IPS DF 4.7 (cell line): ENCODE measurements at regions not wholly inside any gene's neighbourhood (a gene's known extent, or its start where the extent isn't known, plus 50 kb on each side); places are given as distances from the start of the nearest gene placed in this dataset.
"Not testable (repeated sequence)": the region's sequence is repeated elsewhere in the genome, so short reads cannot be mapped to it uniquely, and the experiment has no call there.

Experiments
- DNase-seq: peaks from one replicate; pipeline ENCODE4 v3.0.0-alpha.2; 2013; ENCODE audit warnings: low spot score; ENCODE audit errors: extremely low read depth

- no peak for DNase-seq
Observed at GRCh38 chr5:116923344-116923743, 348.7 kb upstream of the SEMA6A start.

GRCh38 chr5:116922532-116922931 lies 347.9 kb upstream of the SEMA6A start:
- no peak for DNase-seq

- no peak for DNase-seq
Observed at GRCh38 chr5:116914869-116915504, 340.4 kb upstream of the SEMA6A start.

DNA sequence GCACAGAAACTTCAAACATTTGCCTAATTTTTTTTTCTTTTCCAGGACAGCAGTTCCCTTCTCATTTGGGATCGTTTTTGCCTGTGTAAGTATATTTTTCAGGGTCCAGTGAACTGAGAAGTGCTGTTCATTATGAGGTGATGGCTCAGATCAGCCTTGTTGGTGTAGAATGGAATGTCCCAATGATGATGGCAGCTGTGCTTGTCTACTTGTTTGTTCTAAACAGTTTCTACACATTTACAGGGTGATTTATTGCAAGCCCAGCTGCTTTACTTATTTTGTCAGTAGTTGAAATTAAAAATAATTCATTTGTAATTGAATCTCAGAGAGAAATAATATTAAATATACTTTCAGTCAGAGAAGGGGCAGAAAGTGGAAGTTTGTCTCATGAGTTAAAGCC lies 337.6 kb upstream of the SEMA6A start:
- DNase-seq, result no peak

- no peak for DNase-seq
Observed at GRCh38 chr5:116911074-116911473, 336.5 kb upstream of the SEMA6A start.

DNA sequence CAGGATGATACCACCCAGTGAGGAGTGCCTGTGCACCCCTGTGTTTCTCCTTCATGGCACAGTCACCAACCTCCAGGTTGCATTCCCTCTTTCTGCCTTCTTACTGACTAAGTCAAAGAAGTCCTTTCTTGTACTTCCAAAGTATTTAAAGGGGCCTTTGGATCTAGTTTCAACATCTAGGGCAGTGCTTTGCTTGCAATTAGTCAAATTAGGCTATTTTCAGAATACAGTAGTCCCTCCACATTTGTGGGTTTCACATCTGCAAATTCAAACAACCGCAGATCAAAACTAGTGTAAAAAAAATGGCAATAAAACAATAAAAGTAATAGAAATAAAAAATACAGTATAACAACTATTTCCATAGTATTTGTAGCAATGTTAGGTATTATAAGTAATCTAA lies 333.9 kb upstream of the SEMA6A start:
- no peak for DNase-seq

GRCh38 chr5:116905885-116906284 lies 331.3 kb upstream of the SEMA6A start:
- DNase-seq, result no peak

DNA sequence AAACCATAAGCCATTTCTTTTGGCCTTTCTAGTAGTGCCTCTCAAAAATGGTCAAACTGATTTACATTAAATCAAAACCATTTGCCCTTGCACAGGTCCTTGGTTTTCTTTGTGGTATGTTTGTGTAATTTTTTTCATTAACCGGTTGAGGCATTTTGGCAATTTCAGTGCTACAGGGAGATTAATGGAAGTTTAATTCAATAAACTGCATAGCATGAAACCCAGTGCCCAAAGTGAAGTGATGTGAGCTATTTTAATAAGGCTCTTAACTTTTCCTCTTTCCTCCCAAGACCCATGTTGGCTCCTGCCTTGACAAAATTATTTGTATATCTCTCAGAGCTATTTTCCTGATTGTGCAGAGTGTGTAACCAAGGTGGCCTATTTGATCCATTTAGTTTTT lies 326.2 kb upstream of the SEMA6A start:
- no peak for DNase-seq

DNA sequence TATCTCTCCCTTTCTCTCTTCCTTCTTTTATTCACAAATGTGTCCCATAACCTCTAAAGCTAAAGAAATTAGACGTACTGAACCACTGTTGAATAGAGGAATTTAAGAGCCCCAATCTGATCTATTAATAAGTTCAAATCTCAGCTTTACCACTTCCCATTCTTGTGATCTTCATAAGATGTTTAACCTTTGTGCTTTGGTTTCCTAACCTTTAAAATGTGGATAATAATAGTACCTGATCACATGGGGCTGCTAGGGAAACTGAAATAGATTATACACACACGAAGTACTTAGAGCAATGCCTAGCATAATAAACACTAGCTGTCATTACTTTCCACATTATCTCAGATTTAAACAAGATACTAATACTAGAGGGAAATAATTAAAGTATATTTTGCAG lies 324.3 kb upstream of the SEMA6A start:
- no peak for DNase-seq

DNA sequence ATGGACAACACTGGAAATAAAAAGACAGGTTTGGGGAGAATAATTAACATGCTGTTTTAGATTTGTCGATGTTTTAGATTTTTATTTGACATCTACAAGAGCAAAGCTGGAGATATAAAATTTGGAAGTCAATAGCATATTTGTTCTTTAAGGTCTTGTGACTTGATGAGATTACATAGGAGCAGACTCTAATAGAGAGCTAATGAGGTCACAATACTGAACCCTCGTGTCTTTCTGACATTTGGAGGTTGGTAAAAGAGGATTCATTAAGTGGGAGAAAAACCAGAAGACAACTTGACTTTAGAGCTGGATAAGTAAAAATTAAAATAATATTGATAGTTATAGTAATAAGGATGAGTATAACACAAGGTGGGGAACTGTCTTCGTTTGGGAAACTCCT lies 322.7 kb upstream of the SEMA6A start:
- no peak for DNase-seq

GRCh38 chr5:116896001-116896400 lies 321.4 kb upstream of the SEMA6A start:
- no peak for DNase-seq

- DNase-seq, result no peak
Observed at GRCh38 chr5:116892993-116893392, 318.4 kb upstream of the SEMA6A start.

- no peak for DNase-seq
Observed at GRCh38 chr5:116887104-116887503, 312.5 kb upstream of the SEMA6A start.

GRCh38 chr5:116885825-116886224 lies 311.2 kb upstream of the SEMA6A start:
- DNase-seq, result no peak

- DNase-seq, result no peak
Observed at GRCh38 chr5:116883875-116884274, 309.3 kb upstream of the SEMA6A start.

DNA sequence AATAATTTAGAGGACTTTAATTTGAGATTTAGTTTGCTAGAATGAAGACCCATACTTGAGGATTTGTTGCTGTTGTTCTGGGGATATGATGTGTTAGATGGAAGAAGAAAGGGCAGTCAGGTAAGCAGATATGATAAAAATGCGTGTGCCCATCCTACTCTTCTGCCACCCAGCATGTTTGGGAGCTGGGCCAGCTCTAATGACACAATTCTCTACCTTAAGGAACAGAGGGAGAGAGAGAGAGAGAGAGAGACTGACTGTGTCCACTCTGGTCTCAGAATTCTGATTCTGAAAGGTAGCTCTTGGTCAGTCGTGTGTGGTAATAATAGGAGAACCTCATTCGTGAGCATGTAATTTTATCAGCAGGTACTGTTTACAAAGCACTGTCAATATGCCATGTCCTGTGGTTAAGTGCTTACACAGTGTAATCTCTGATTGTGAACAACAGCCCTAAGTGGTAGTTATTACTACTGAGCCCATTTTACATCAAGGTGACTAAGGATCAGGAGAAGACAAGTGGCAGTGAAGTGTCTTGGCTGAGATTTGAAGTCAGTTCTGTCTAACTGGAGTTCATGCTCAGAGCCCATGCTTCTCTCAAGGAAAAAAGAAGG lies 307.4 kb upstream of the SEMA6A start:
- DNase-seq, result no peak

DNA sequence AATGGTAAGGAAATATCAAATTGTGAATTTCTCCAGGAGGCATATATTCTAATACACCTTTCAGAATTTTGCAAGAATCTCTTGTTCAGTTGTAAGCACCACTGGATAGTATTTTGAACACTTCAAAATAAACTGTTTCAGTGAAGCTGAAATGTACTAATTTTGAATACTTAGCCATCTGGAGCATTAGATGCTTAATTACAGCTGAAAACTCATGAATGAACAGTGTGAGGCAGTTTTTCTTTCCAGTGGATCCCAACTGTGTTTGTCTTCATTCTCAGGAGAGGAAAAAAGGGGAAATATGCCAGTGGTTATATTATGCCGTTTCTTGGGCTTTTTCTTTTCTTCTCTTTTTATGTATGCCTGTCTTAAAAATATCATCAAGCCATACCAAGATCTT lies 306.0 kb upstream of the SEMA6A start:
- no peak for DNase-seq

DNA sequence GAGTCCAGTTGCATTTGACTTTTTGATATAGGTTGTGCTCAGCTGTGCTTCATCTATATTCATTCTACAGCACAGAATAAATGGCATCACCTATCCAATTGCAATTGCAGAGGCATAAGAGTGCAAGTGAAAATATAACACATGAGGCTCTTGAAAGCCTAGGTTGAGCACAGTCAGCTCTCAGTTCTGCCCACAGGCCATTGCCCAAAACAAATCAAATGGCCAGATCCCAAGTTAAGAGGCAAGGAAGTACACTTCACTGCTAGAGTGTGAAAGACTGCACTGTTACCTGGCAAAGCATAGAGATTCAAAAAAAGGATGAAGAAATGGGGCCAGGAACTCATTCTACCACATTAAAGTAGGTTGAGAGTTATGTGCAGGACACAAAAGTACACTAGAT lies 305.5 kb upstream of the SEMA6A start:
- DNase-seq, result no peak

GRCh38 chr5:116876240-116876840 lies 301.7 kb upstream of the SEMA6A start:
- DNase-seq, result no peak

DNA sequence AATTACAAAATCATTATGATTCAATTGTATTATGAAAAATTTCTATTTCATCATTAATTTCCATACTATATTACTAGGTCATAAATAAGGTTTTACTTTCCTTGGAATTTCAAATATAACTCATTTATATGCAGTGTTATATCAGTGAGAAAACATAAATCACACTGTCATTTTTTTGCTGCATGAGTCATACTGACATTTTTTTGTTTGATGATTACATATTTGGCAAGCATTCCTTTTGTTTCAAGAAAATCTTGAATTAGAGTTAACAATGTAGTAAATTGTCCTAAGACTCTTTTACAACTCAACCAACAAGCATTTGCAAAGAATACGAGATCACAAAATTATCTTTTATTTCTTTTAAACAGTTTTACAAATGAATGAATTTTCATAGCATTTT lies 298.4 kb upstream of the SEMA6A start:
- no peak for DNase-seq

DNA sequence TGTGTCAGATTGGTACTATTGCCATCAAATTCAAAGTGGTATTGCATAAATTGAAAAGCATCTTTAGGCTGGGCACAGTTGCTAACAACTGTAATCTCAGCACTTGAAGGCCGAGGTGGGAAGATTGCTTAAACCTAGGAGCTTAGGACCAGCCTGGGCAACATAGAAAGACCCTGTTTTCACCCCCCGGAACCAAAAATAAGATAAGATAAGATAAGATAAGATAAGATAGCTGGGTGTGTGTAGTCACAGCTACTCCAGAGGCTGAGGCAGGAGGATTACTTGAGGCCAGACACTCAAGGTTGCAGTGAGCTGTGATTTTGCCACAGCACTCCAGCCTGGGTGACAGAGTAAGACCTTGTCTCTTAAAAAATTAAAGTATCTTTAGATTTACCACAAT lies 297.9 kb upstream of the SEMA6A start:
- DNase-seq, result no peak

GRCh38 chr5:116867825-116868224 lies 293.2 kb upstream of the SEMA6A start:
- DNase-seq, result not testable (repeated sequence)

GRCh38 chr5:116865651-116866050 lies 291.0 kb upstream of the SEMA6A start:
- no peak for DNase-seq
